ENCODE measurements at regions not wholly inside any gene's neighbourhood (a gene's known extent, or its start where the extent isn't known, plus 50 kb on each side); places are given as distances from the start of the nearest gene placed in this dataset.
"Not testable (repeated sequence)": the region's sequence is repeated elsewhere in the genome, so short reads cannot be mapped to it uniquely, and the experiment has no call there.

GRCh38 chr16:27639561-27640276 is 89.8 kb downstream of the KATNIP start:
- FAIRE-seq, result peak; percentile 13

- FAIRE-seq, result no peak
Observed at GRCh38 chr16:27640277-27640600, 90.3 kb downstream of the KATNIP start.

GRCh38 chr16:27641260-27641659 is 91.3 kb downstream of the KATNIP start:
- no peak for FAIRE-seq

GRCh38 chr16:27641734-27642415 is 91.9 kb downstream of the KATNIP start:
- not testable (repeated sequence) for FAIRE-seq

GRCh38 chr16:27642756-27643155 is 92.8 kb downstream of the KATNIP start:
- FAIRE-seq, result no peak

- FAIRE-seq, result no peak
Observed at GRCh38 chr16:27644165-27644564, 94.2 kb downstream of the KATNIP start.

- no peak for FAIRE-seq
Observed at GRCh38 chr16:27645396-27645795, 95.5 kb downstream of the KATNIP start.

GRCh38 chr16:27646806-27647205 is 96.9 kb downstream of the KATNIP start:
- FAIRE-seq, result no peak

- FAIRE-seq, result no peak
Observed at GRCh38 chr16:27649021-27649420, 99.1 kb downstream of the KATNIP start.

GRCh38 chr16:27650073-27650701 is 100.2 kb downstream of the KATNIP start:
- FAIRE-seq, result no peak

GRCh38 chr16:27651301-27651700 is 101.4 kb downstream of the KATNIP start:
- FAIRE-seq, result no peak

GRCh38 chr16:27657811-27658210 is 107.9 kb downstream of the KATNIP start:
- FAIRE-seq, result no peak

- no peak for FAIRE-seq
Observed at GRCh38 chr16:27660507-27660906, 110.6 kb downstream of the KATNIP start.

- not testable (repeated sequence) for FAIRE-seq
Observed at GRCh38 chr16:27663235-27663634, 113.3 kb downstream of the KATNIP start.

- no peak for FAIRE-seq
Observed at GRCh38 chr16:27665881-27666280, 115.9 kb downstream of the KATNIP start.

GRCh38 chr16:27670071-27670810 is 120.3 kb downstream of the KATNIP start:
- no peak for FAIRE-seq

GRCh38 chr16:27671410-27671809 is 121.5 kb downstream of the KATNIP start:
- no peak for FAIRE-seq

- no peak for FAIRE-seq
Observed at GRCh38 chr16:27676839-27677238, 126.9 kb downstream of the KATNIP start.

- no peak for FAIRE-seq
Observed at GRCh38 chr16:27677263-27677662, 127.3 kb downstream of the KATNIP start.

- no peak for FAIRE-seq
Observed at GRCh38 chr16:27678955-27679354, 129.0 kb downstream of the KATNIP start.

GRCh38 chr16:27679899-27680298 is 130.0 kb downstream of the KATNIP start:
- FAIRE-seq, result no peak

- no peak for FAIRE-seq
Observed at GRCh38 chr16:27681681-27682080, 131.7 kb downstream of the KATNIP start.

- FAIRE-seq, result no peak
Observed at GRCh38 chr16:27684047-27684446, 134.1 kb downstream of the KATNIP start.

GRCh38 chr16:27685807-27686206 is 135.9 kb downstream of the KATNIP start:
- no peak for FAIRE-seq
